Breast epithelium (tissue), 4 donors: ENCODE measurements at regions not wholly inside any gene's neighbourhood (a gene's known extent, or its start where the extent isn't known, plus 50 kb on each side); places are given as distances from the start of the nearest gene placed in this dataset.

Experiments
- DNase-seq, 2 donors: peaks; one replicate each; pipeline ENCODE4 v3.0.0-alpha.2; 2019; ENCODE audit warnings: low spot score in 2 of 2
- H3K27ac ChIP-seq, 2 donors: fragments of 200-600 bp; sonication (generic) in 1 of 2; one replicate each; pipeline ENCODE4 v1.5.1; 2016 to 2019; ENCODE audit warnings: mild to moderate bottlenecking in 1 of 2
- H3K27me3 ChIP-seq, 2 donors: fragments of 200-600 bp; sonication (generic) in 1 of 2; one replicate each; pipeline versions ENCODE4 v1.5.1 to v1.6.0; 2017 to 2019; ENCODE audit warnings: control low read depth in 1 of 2, mild to moderate bottlenecking in 1 of 2
- H3K36me3 ChIP-seq: fragments of 200-600 bp; one replicate; pipeline ENCODE4 v1.5.1; 2019
- H3K4me1 ChIP-seq, 2 donors: fragments of 200-600 bp; sonication (generic); one replicate each; pipeline ENCODE4 v1.5.1; 2016 to 2019; ENCODE audit warnings: control low read depth in 1 of 2
- H3K4me3 ChIP-seq, 3 donors: fragments of 200-600 bp; sonication (generic); 1 replicate in 2 of 3; 2 replicates in 1 of 3; pipeline ENCODE4 v1.5.1; 2016 to 2019; ENCODE audit warnings: mild to moderate bottlenecking in 3 of 3, moderate library complexity in 2 of 3
- H3K9me3 ChIP-seq, 2 donors: fragments of 200-600 bp; sonication (generic) in 1 of 2; one replicate each; pipeline ENCODE4 v1.5.1; 2016 to 2019; ENCODE audit warnings: control low read depth in 1 of 2
- CTCF ChIP-seq, 3 donors: fragments of 450-650 bp; IDR thresholded peaks; one replicate each; pipeline ENCODE4 v1.5.1; 2016 to 2017; ENCODE audit warnings: antibody characterized with exemption in 3 of 3, mild to moderate bottlenecking in 3 of 3, moderate library complexity in 3 of 3
- POLR2A ChIP-seq: fragments of 450-650 bp; IDR thresholded peaks from one replicate; pipeline ENCODE4 v1.6.1; 2016; ENCODE audit warnings: antibody characterized with exemption, mild to moderate bottlenecking, moderate library complexity
- POLR2AphosphoS5 ChIP-seq, 3 donors: sonication (generic); formaldehyde crosslinking; IDR thresholded peaks; one replicate each; pipeline ENCODE4 v1.6.1; 2017; ENCODE audit warnings: antibody characterized with exemption in 3 of 3
- intact Hi-C: fragments of 100-400 bp; cut with DNase I; formaldehyde crosslinking; loops from one replicate; pipeline ENCODE4 v1.15.1; 2023; ENCODE audit warnings: low total_unique reads

- Histone ChIP-seq H3K36me3 (no peaks in the 10 kb centered on the region), H3K4me1 (no peaks in the 10 kb centered on the region), H3K9me3 (no peaks in the 10 kb centered on the region), H3K4me3 (no peak overlapping the region), H3K27ac (no peak overlapping the region), H3K27me3 (no peaks in the 10 kb centered on the region)
- no peak for DNase-seq
- TF ChIP-seq CTCF (IDR thresholded peaks at IDR 0.05) (no peak), POLR2AphosphoS5 (IDR thresholded peaks at IDR 0.05) (no peak), POLR2A (no peak)
- intact Hi-C loops: no loop called here
These were observed 579.5 kb downstream of the PYDC2 start for GRCh38 chr3:192040282-192041043.

GRCh38 chr3:192042116-192042515 is 581.2 kb downstream of the PYDC2 start:
- H3K4me1 ChIP-seq: no peaks in the 10 kb centered on the region
- no peak for DNase-seq
- no peaks in the 10 kb centered on the region for H3K9me3 ChIP-seq
- no peak overlapping the region for H3K4me3 ChIP-seq
- intact Hi-C loops: no loop called here
- no peaks in the 10 kb centered on the region for H3K36me3 ChIP-seq
- no peaks in the 10 kb centered on the region for H3K27me3 ChIP-seq
- H3K27ac ChIP-seq: no peak overlapping the region
- TF ChIP-seq POLR2A (no peak), POLR2AphosphoS5 (IDR thresholded peaks at IDR 0.05) (no peak), CTCF (IDR thresholded peaks at IDR 0.05) (no peak)

- H3K9me3 ChIP-seq: no peaks in the 10 kb centered on the region
- DNase-seq: no peak
- intact Hi-C loops: no loop called here
These were observed 593.9 kb downstream of the PYDC2 start for GRCh38 chr3:192054881-192055280.

GRCh38 chr3:192055946-192056345 is 595.0 kb downstream of the PYDC2 start:
- no peaks in the 10 kb centered on the region for H3K27me3 ChIP-seq
- TF ChIP-seq POLR2A: no peak
- TF ChIP-seq POLR2AphosphoS5 (IDR thresholded peaks at IDR 0.05): no peak
- no peak for TF ChIP-seq CTCF (IDR thresholded peaks at IDR 0.05)
- intact Hi-C loops: no loop called here
- no peaks in the 10 kb centered on the region for H3K4me1 ChIP-seq
- no peak for DNase-seq
- H3K4me3 ChIP-seq: no peak overlapping the region
- no peaks in the 10 kb centered on the region for H3K36me3 ChIP-seq
- no peaks in the 10 kb centered on the region for H3K9me3 ChIP-seq
- no peak overlapping the region for H3K27ac ChIP-seq

More at GRCh38 chr3:192054881-192055280, 593.9 kb downstream of the PYDC2 start:
- TF ChIP-seq CTCF (IDR thresholded peaks at IDR 0.05): no peak
- TF ChIP-seq POLR2AphosphoS5 (IDR thresholded peaks at IDR 0.05): no peak
- H3K4me1 ChIP-seq: no peaks in the 10 kb centered on the region
- H3K4me3 ChIP-seq: no peak overlapping the region
- no peaks in the 10 kb centered on the region for H3K27me3 ChIP-seq
- H3K27ac ChIP-seq: no peak overlapping the region
- H3K36me3 ChIP-seq: no peaks in the 10 kb centered on the region

GRCh38 chr3:192057261-192057660 is 596.3 kb downstream of the PYDC2 start:
- DNase-seq: no peak
- no peaks in the 10 kb centered on the region for H3K4me1 ChIP-seq
- no peak for TF ChIP-seq POLR2AphosphoS5 (IDR thresholded peaks at IDR 0.05)
- no peak for TF ChIP-seq POLR2A
- no peak for TF ChIP-seq CTCF (IDR thresholded peaks at IDR 0.05)
- intact Hi-C loops: no loop called here
- H3K4me3 ChIP-seq: no peak overlapping the region
- no peaks in the 10 kb centered on the region for H3K27me3 ChIP-seq
- H3K9me3 ChIP-seq: no peaks in the 10 kb centered on the region
- H3K27ac ChIP-seq: no peak overlapping the region
- H3K36me3 ChIP-seq: no peaks in the 10 kb centered on the region
